Nucleus accumbens (tissue), 56 donors: ENCODE measurements at regions not wholly inside any gene's neighbourhood (a gene's known extent, or its start where the extent isn't known, plus 50 kb on each side); places are given as distances from the start of the nearest gene placed in this dataset.

Experiments
- DNase-seq, 56 donors: peaks; one replicate each; lab custom pipeline; 2025; lab: John Stamatoyannopoulos, UW

- no peak for DNase-seq
Observed at GRCh38 chr4:96504386-96504785, 664.5 kb downstream of the PDHA2 start.

GRCh38 chr4:96509039-96509741, 669.3 kb downstream of the PDHA2 start:
- no peak for DNase-seq

DNA sequence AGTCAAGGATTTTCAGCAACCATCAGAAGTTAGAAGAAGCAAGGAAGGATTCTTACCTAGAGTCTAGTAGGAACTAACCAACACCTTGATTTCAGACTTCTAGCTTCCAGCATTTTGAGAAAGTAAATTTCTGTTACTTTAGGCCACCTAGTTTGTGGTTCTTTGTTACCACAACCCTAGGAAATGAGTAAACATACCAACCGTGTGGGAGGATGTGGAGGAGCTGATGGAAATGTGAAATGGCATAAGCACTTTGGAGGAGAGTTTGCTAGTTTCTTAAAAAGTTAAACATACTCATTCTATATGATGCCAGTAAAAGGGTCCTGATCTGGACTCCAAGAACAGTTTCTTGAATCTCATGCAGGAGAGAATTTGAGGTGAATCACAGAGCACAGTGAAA, 679.4 kb downstream of the PDHA2 start:
- DNase-seq: no peak

DNA sequence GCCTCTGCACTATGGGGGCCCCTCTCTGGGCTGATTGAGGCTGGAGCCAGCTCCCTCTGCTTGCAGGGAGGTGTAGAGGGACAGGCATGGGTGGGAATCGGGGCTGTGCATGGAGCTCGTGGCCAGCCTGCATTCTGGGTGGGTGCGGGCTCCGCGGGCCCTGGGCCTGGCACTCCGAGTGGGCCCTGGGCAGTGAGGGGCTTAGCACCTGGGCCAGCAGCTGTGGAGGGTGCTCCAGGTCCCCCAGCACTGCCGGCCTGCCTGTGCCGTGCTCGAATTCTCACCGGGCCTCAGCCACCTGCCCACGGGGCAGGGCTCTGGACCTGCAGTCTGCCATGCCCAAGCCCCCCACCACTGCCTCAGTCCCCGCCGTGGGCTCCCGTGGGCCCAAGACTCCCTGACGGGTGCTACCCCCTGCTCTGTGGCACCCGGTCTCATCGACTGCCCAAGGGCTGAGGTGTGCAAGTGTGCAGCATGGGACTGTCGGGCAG, 681.2 kb downstream of the PDHA2 start:
- DNase-seq: peak in 1 of 56 donors; percentile 4

GRCh38 chr4:96523611-96524010, 683.7 kb downstream of the PDHA2 start:
- no peak for DNase-seq

GRCh38 chr4:96524311-96524875, 684.5 kb downstream of the PDHA2 start:
- DNase-seq: no peak

GRCh38 chr4:96525898-96526297, 686.0 kb downstream of the PDHA2 start:
- no peak for DNase-seq

DNA sequence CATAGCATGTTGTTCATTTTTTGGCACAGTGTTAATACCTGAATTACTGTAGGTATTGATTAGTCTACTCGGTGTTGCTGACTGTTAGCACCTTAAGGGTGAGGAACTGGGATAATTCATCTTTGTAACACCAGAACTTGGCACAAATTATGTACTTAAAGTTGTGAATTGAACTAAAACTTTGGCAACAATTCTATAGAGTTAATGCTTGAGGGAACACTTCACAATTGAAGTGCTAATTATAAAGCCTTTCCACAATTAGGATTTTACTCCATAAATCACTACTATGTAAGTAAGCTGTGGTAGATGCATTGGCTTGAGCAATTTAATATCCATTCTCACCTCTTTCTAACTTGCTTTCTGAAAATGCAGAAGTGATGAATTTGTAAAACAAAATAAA, 686.7 kb downstream of the PDHA2 start:
- no peak for DNase-seq

GRCh38 chr4:96531836-96532235, 691.9 kb downstream of the PDHA2 start:
- DNase-seq: no peak

DNA sequence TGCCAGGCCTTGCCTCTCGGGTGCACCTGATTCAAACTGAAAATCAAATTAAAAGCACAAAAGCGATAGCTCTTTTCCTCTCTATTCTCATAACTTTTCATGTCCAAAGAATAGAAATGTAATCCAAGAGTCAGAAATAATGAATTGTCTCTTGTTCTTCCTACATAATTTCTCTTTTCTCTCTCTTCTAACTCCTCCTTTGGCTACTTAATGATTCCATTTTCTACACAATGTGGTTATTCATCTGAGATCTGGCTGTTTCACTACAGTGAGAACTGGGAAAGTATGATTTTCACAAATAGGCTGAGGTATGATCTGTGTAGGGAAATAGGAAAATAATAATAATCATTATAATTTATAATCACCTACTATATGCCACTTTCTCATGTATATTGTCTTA, 703.5 kb downstream of the PDHA2 start:
- DNase-seq: no peak

- DNase-seq: no peak
Observed at GRCh38 chr4:96558466-96558865, 718.6 kb downstream of the PDHA2 start.

DNA sequence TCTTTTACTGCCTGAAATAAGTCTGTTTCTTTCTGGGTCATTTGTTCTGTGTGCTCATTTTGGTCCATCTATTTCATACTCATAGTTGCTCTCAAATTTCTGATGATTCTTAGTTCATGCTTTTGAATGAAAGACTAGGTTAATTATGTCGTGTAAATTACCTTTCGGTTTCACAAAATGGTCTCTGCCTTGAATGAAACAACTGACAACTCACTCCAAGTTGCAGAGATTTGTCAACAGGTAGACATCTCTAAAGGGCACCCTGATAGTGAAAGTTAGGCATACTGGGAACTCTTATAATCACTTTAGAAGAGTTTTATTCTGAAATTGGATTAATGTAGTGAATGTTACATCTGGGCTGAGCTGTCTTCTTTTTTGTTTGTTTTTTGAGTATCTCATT, 726.9 kb downstream of the PDHA2 start:
- no peak for DNase-seq

DNA sequence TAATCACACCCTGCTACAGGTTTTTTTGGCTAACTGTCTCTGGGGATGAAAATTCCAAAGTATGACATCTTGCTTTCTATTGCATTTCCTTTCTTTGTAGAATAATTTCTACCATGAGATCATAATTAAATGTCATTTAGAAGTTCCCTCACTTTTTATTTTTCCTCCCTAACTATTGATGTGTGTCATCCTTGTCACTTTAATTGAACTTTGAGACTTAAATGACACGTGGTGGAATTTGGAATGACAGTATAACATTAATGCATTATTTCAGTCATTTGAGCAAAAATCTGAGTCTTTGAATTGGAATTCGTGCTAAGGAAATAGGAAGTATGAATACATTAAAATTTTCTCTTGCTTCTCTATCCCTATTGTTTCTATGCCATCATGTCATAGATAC, 745.4 kb downstream of the PDHA2 start:
- no peak for DNase-seq

DNA sequence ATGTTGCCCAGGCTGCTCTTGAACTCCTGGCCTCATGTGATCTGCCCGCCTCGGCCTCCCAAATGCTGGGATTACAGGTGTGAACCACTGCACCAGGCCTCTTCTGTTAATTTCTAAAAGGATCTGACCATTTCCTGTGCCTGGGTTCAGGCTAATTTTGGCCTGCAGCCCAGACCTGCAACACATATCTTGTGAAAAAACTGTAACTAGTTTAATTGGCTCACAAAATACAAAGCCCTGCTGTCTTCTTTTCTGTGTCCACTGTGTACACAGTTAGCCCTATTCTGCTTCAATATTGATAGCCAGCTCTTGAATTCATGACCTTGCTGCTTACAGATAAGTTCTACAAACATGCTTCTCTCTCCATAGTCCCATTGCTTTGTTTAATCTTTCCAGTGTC, 753.5 kb downstream of the PDHA2 start:
- no peak for DNase-seq

GRCh38 chr4:96598465-96598864, 758.6 kb downstream of the PDHA2 start:
- no peak for DNase-seq

- no peak for DNase-seq
Observed at GRCh38 chr4:96599752-96600151, 759.9 kb downstream of the PDHA2 start.

GRCh38 chr4:96602661-96603060, 762.8 kb downstream of the PDHA2 start:
- DNase-seq: no peak

- no peak for DNase-seq
Observed at GRCh38 chr4:96603641-96604040, 763.7 kb downstream of the PDHA2 start.

GRCh38 chr4:96606451-96606850, 766.6 kb downstream of the PDHA2 start:
- no peak for DNase-seq

DNA sequence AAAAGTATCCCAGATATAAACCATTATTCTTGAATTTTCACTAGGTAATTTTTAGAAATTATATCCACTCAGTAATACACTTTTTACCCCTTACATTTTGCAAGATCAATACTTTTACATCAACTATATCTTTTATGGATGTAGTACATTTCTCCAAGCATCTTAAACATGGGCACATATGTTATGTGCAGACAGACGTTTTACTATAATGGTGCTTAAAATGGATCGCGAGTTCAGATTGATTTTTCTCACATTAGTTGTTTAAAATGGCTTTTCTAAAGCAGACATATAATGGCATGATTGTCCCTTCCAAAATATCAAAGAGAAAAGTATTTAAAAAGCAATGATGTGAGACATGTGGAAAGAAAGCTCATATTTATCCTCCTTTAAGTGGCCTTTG, 786.1 kb downstream of the PDHA2 start:
- no peak for DNase-seq

DNA sequence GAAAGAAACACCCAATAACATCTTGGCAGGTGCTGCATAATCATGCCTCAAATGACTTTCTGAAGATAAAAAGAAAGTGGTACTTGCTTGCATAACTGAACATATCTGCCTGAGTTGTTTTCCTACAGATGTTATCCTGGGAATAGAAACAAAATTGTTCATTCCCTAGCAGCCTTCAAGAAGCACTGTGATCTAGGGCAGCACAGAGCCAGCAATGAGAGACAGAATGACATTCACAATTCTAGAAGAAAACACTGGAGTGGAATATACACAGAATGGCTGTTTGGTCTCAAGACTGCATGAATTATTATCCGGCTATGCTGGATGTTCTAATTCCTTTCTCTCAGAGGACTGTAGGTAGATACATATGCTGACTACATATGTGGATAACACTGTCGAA, 790.9 kb downstream of the PDHA2 start:
- DNase-seq: no peak

DNA sequence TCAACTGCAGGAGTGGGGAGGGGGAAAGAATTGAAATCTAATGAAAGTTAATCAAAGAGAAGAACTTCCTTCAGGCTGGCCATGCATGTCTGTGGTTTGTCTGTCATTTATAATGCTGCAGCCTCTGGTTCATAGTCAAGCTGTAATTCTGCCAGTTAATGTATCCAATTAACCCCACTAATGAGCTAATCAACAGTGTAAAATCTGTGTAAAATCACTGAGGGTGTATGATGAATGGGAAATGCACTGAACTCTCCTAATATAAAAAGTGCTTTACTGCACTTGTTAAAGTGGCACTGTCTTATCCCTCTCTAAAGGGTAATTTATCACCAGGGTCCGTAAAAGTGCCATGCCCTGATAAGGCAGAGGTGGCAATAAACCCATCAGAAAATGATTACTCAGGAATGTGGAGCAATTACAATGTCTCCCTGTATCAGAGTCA, 798.1 kb downstream of the PDHA2 start:
- no peak for DNase-seq
